ENCODE measurements at regions not wholly inside any gene's neighbourhood (a gene's known extent, or its start where the extent isn't known, plus 50 kb on each side); places are given as distances from the start of the nearest gene placed in this dataset.

GRCh38 chr9:22623236-22623635 is 176.6 kb downstream of the DMRTA1 start:
- FAIRE-seq (no peak), DNase-seq (no peak)
- Histone ChIP-seq H3K27me3 (ENCODE audit: control insufficient read depth in 3 of 3, insufficient read depth in 3 of 3, low read length in 3 of 3) (no peaks in the 10 kb centered on the region), H3K4me3 (ENCODE audit: low read depth in 1 of 3, low read length in 3 of 3) (no peak overlapping the region), H3K4me1 (ENCODE audit: control insufficient read depth in 3 of 3, insufficient read depth in 2 of 3, low read depth in 1 of 3, low read length in 2 of 3) (no peaks in the 10 kb centered on the region), H3K27ac (ENCODE audit: low read depth in 1 of 3, low read length in 2 of 3) (no peak overlapping the region), H3K9me3 (ENCODE audit: control insufficient read depth in 2 of 2, insufficient read depth in 1 of 2, low read depth in 1 of 2, low read length in 1 of 2) (no peaks in the 10 kb centered on the region), H3K36me3 (ENCODE audit: control insufficient read depth in 3 of 3, insufficient read depth in 2 of 3, low read depth in 1 of 3, low read length in 3 of 3) (no peaks in the 10 kb centered on the region)
- 36 to 70% (median 55%) methylated on average over 3 of the region's 3 CpGs for WGBS, 3 donors

- no peak overlapping the region for H3K27ac ChIP-seq (ENCODE audit: low read depth in 1 of 3, low read length in 2 of 3)
- FAIRE-seq, result no peak
- DNase-seq, result no peak
- no peaks in the 10 kb centered on the region for H3K9me3 ChIP-seq (ENCODE audit: control insufficient read depth in 2 of 2, insufficient read depth in 1 of 2, low read depth in 1 of 2, low read length in 1 of 2)
- 80 to 82% (median 82%) methylated on average over 4 of the region's 4 CpGs for WGBS, 3 donors
- no peaks in the 10 kb centered on the region for H3K27me3 ChIP-seq (ENCODE audit: control insufficient read depth in 3 of 3, insufficient read depth in 3 of 3, low read length in 3 of 3)
- H3K4me3 ChIP-seq (ENCODE audit: low read depth in 1 of 3, low read length in 3 of 3), result no peak overlapping the region
- H3K4me1 ChIP-seq (ENCODE audit: control insufficient read depth in 3 of 3, insufficient read depth in 2 of 3, low read depth in 1 of 3, low read length in 2 of 3), result no peaks in the 10 kb centered on the region
- H3K36me3 ChIP-seq (ENCODE audit: control insufficient read depth in 3 of 3, insufficient read depth in 2 of 3, low read depth in 1 of 3, low read length in 3 of 3), result no peaks in the 10 kb centered on the region
Observed at GRCh38 chr9:22625540-22625939, 178.9 kb downstream of the DMRTA1 start.

GRCh38 chr9:22643541-22643940 is 196.9 kb downstream of the DMRTA1 start:
- H3K4me3 ChIP-seq (ENCODE audit: low read depth in 1 of 3, low read length in 3 of 3), result no peak overlapping the region
- FAIRE-seq, result no peak

GRCh38 chr9:22645893-22646292 is 199.3 kb downstream of the DMRTA1 start:
- no peaks in the 10 kb centered on the region for H3K9me3 ChIP-seq (ENCODE audit: control insufficient read depth in 2 of 2, insufficient read depth in 1 of 2, low read depth in 1 of 2, low read length in 1 of 2)
- H3K36me3 ChIP-seq (ENCODE audit: control insufficient read depth in 3 of 3, insufficient read depth in 2 of 3, low read depth in 1 of 3, low read length in 3 of 3), result no peaks in the 10 kb centered on the region
- no peaks in the 10 kb centered on the region for H3K4me1 ChIP-seq (ENCODE audit: control insufficient read depth in 3 of 3, insufficient read depth in 2 of 3, low read depth in 1 of 3, low read length in 2 of 3)
- no peak for DNase-seq
- FAIRE-seq, result no peak
- WGBS, 3 donors, result 74 to 85% (median 81%) methylated on average over 2 of the region's 2 CpGs
- no peak overlapping the region for H3K4me3 ChIP-seq (ENCODE audit: low read depth in 1 of 3, low read length in 3 of 3)
- no peaks in the 10 kb centered on the region for H3K27me3 ChIP-seq (ENCODE audit: control insufficient read depth in 3 of 3, insufficient read depth in 3 of 3, low read length in 3 of 3)
- H3K27ac ChIP-seq (ENCODE audit: low read depth in 1 of 3, low read length in 2 of 3), result no peak overlapping the region

More at GRCh38 chr9:22643541-22643940, 196.9 kb downstream of the DMRTA1 start:
- Histone ChIP-seq H3K27me3 (ENCODE audit: control insufficient read depth in 3 of 3, insufficient read depth in 3 of 3, low read length in 3 of 3) (no peaks in the 10 kb centered on the region), H3K9me3 (ENCODE audit: control insufficient read depth in 2 of 2, insufficient read depth in 1 of 2, low read depth in 1 of 2, low read length in 1 of 2) (no peaks in the 10 kb centered on the region), H3K27ac (ENCODE audit: low read depth in 1 of 3, low read length in 2 of 3) (no peak overlapping the region), H3K4me1 (ENCODE audit: control insufficient read depth in 3 of 3, insufficient read depth in 2 of 3, low read depth in 1 of 3, low read length in 2 of 3) (no peaks in the 10 kb centered on the region), H3K36me3 (ENCODE audit: control insufficient read depth in 3 of 3, insufficient read depth in 2 of 3, low read depth in 1 of 3, low read length in 3 of 3) (no peaks in the 10 kb centered on the region)
- no peak for DNase-seq

DNA sequence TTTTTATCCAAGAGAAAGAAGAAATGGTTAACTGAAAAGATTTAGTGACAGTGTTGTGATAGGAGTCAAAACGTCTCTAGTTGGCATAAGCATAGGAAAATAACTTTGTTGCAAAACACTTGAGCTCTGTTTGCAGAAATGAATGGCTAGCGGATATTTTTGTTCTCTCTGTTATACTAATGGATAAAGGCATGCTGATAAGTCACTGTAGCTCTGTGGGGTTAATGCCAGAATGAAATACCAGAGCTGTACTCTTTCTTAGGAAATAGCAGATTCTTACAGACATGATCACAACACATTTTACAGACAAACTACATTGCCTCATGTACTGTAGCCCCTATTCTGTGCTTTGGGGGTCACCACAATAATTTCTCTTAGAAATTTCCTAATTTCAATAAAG is 202.8 kb downstream of the DMRTA1 start:
- DNase-seq (no peak), FAIRE-seq (no peak)
- WGBS, 3 donors, result 38 to 48% (median 45%) methylated on average over 2 of the region's 2 CpGs
- Histone ChIP-seq H3K36me3 (ENCODE audit: control insufficient read depth in 3 of 3, insufficient read depth in 2 of 3, low read depth in 1 of 3, low read length in 3 of 3) (no peaks in the 10 kb centered on the region), H3K9me3 (ENCODE audit: control insufficient read depth in 2 of 2, insufficient read depth in 1 of 2, low read depth in 1 of 2, low read length in 1 of 2) (no peaks in the 10 kb centered on the region), H3K4me3 (ENCODE audit: low read depth in 1 of 3, low read length in 3 of 3) (no peak overlapping the region), H3K27me3 (ENCODE audit: control insufficient read depth in 3 of 3, insufficient read depth in 3 of 3, low read length in 3 of 3) (no peaks in the 10 kb centered on the region), H3K4me1 (ENCODE audit: control insufficient read depth in 3 of 3, insufficient read depth in 2 of 3, low read depth in 1 of 3, low read length in 2 of 3) (no peaks in the 10 kb centered on the region), H3K27ac (ENCODE audit: low read depth in 1 of 3, low read length in 2 of 3) (no peak overlapping the region)

DNA sequence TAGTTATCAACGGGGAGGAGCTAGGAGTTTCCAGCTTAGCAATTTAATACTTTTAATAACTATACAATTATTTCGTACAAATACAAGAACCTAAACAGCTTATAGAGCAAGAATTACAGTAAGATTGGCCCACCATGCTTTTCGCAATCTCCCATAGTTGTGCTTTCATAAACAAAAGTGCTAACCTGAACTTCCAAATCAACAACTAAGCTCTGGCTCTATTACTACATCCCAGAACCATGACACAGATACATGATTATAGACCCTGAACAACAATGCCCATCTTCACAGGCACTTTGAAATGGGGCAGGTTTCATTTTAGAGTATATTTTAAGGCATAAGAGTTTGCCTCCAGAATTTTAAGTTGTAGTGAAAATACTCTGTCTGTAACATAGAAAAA is 203.5 kb downstream of the DMRTA1 start:
- no peaks in the 10 kb centered on the region for H3K36me3 ChIP-seq (ENCODE audit: control insufficient read depth in 3 of 3, insufficient read depth in 2 of 3, low read depth in 1 of 3, low read length in 3 of 3)
- 79 to 85% (median 80%) methylated on average over 3 of the region's 3 CpGs for WGBS, 3 donors
- H3K4me1 ChIP-seq (ENCODE audit: control insufficient read depth in 3 of 3, insufficient read depth in 2 of 3, low read depth in 1 of 3, low read length in 2 of 3), result no peaks in the 10 kb centered on the region
- FAIRE-seq (no peak), DNase-seq (no peak)
- no peaks in the 10 kb centered on the region for H3K9me3 ChIP-seq (ENCODE audit: control insufficient read depth in 2 of 2, insufficient read depth in 1 of 2, low read depth in 1 of 2, low read length in 1 of 2)
- no peak overlapping the region for H3K27ac ChIP-seq (ENCODE audit: low read depth in 1 of 3, low read length in 2 of 3)
- no peak overlapping the region for H3K4me3 ChIP-seq (ENCODE audit: low read depth in 1 of 3, low read length in 3 of 3)
- no peaks in the 10 kb centered on the region for H3K27me3 ChIP-seq (ENCODE audit: control insufficient read depth in 3 of 3, insufficient read depth in 3 of 3, low read length in 3 of 3)

- no peak overlapping the region for H3K27ac ChIP-seq (ENCODE audit: low read depth in 1 of 3, low read length in 2 of 3)
- H3K9me3 ChIP-seq (ENCODE audit: control insufficient read depth in 2 of 2, insufficient read depth in 1 of 2, low read depth in 1 of 2, low read length in 1 of 2), result no peaks in the 10 kb centered on the region
- FAIRE-seq (no peak), DNase-seq (no peak)
- H3K4me3 ChIP-seq (ENCODE audit: low read depth in 1 of 3, low read length in 3 of 3), result no peak overlapping the region
- no peaks in the 10 kb centered on the region for H3K27me3 ChIP-seq (ENCODE audit: control insufficient read depth in 3 of 3, insufficient read depth in 3 of 3, low read length in 3 of 3)
- H3K4me1 ChIP-seq (ENCODE audit: control insufficient read depth in 3 of 3, insufficient read depth in 2 of 3, low read depth in 1 of 3, low read length in 2 of 3), result no peaks in the 10 kb centered on the region
- H3K36me3 ChIP-seq (ENCODE audit: control insufficient read depth in 3 of 3, insufficient read depth in 2 of 3, low read depth in 1 of 3, low read length in 3 of 3), result no peaks in the 10 kb centered on the region
Observed at GRCh38 chr9:22650946-22651345, 204.3 kb downstream of the DMRTA1 start.

DNA sequence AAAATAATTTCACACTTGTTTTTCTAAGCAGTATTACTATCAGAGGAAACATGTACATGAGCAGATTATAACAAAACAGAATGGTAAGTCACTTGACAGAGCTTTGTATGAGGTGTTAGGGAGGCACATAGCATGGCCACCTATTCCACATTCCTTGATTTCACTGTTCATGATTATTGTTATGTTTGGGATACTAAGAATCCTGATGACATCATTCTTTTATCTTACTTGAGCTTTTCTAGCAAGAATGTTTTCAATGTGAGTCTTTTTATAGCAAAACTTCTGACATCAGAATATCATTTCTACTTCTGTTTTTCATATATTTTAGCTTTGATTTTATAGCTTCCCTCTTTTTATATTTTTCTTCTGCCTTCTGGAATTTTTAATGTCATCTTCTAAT is 208.2 kb downstream of the DMRTA1 start:
- Histone ChIP-seq H3K4me1 (ENCODE audit: control insufficient read depth in 3 of 3, insufficient read depth in 2 of 3, low read depth in 1 of 3, low read length in 2 of 3) (no peaks in the 10 kb centered on the region), H3K27ac (ENCODE audit: low read depth in 1 of 3, low read length in 2 of 3) (no peak overlapping the region), H3K9me3 (ENCODE audit: control insufficient read depth in 2 of 2, insufficient read depth in 1 of 2, low read depth in 1 of 2, low read length in 1 of 2) (no peaks in the 10 kb centered on the region), H3K36me3 (ENCODE audit: control insufficient read depth in 3 of 3, insufficient read depth in 2 of 3, low read depth in 1 of 3, low read length in 3 of 3) (no peaks in the 10 kb centered on the region), H3K4me3 (ENCODE audit: low read depth in 1 of 3, low read length in 3 of 3) (no peak overlapping the region), H3K27me3 (ENCODE audit: control insufficient read depth in 3 of 3, insufficient read depth in 3 of 3, low read length in 3 of 3) (no peaks in the 10 kb centered on the region)
- DNase-seq (no peak), FAIRE-seq (no peak)

GRCh38 chr9:22657713-22658112 is 211.1 kb downstream of the DMRTA1 start:
- no peaks in the 10 kb centered on the region for H3K9me3 ChIP-seq (ENCODE audit: control insufficient read depth in 2 of 2, insufficient read depth in 1 of 2, low read depth in 1 of 2, low read length in 1 of 2)
- H3K27ac ChIP-seq (ENCODE audit: low read depth in 1 of 3, low read length in 2 of 3), result no peak overlapping the region
- DNase-seq (no peak), FAIRE-seq (no peak)
- no peak overlapping the region for H3K4me3 ChIP-seq (ENCODE audit: low read depth in 1 of 3, low read length in 3 of 3)
- no peaks in the 10 kb centered on the region for H3K36me3 ChIP-seq (ENCODE audit: control insufficient read depth in 3 of 3, insufficient read depth in 2 of 3, low read depth in 1 of 3, low read length in 3 of 3)
- no peaks in the 10 kb centered on the region for H3K4me1 ChIP-seq (ENCODE audit: control insufficient read depth in 3 of 3, insufficient read depth in 2 of 3, low read depth in 1 of 3, low read length in 2 of 3)
- WGBS, 3 donors, result 49 to 71% (median 56%) methylated on average over 1 of the region's 1 CpG
- no peaks in the 10 kb centered on the region for H3K27me3 ChIP-seq (ENCODE audit: control insufficient read depth in 3 of 3, insufficient read depth in 3 of 3, low read length in 3 of 3)
